DOHH2 (cell line): ENCODE measurements at regions not wholly inside any gene's neighbourhood (a gene's known extent, or its start where the extent isn't known, plus 50 kb on each side); places are given as distances from the start of the nearest gene placed in this dataset.

Experiments
- H3F3A ChIP-seq: fragments of 200-600 bp; sonication (generic), shearing (Covaris generic); 2 replicates; pipeline ENCODE4 v1.6.0; 2016; ENCODE audit warnings: antibody characterized with exemption, mild to moderate bottlenecking; ENCODE audit not compliant: control insufficient read depth, insufficient read depth
- H3K27ac ChIP-seq: fragments of 200-600 bp; sonication (generic); 2 replicates; pipeline ENCODE4 v1.5.1; 2014; ENCODE audit warnings: low read depth, mild to moderate bottlenecking, low read length, moderate library complexity
- H3K27me3 ChIP-seq: fragments of 200-600 bp; sonication (generic); 2 replicates; pipeline ENCODE4 v1.6.1; 2014; ENCODE audit warnings: mild to moderate bottlenecking, low read length, mixed read lengths; ENCODE audit not compliant: control insufficient read depth
- H3K36me3 ChIP-seq: fragments of 200-600 bp; sonication (generic); 2 replicates; pipeline ENCODE4 v1.6.1; 2014; ENCODE audit warnings: mild to moderate bottlenecking, low read length, moderate library complexity, mixed read lengths; ENCODE audit not compliant: control insufficient read depth
- H3K4me1 ChIP-seq: fragments of 200-600 bp; sonication (generic); 2 replicates; pipeline ENCODE4 v1.6.1; 2014; ENCODE audit warnings: mild to moderate bottlenecking, low read length, mixed read lengths; ENCODE audit not compliant: control insufficient read depth
- H3K4me2 ChIP-seq: fragments of 200-600 bp; sonication (generic); 2 replicates; pipeline ENCODE4 v1.6.0; 2014; ENCODE audit warnings: mild to moderate bottlenecking, low read length, moderate library complexity
- H3K4me3 ChIP-seq: fragments of 200-600 bp; sonication (generic); 2 replicates; pipeline ENCODE4 v1.5.1; 2014; ENCODE audit warnings: mild to moderate bottlenecking, low read length, mixed read lengths
- H3K79me2 ChIP-seq: fragments of 200-600 bp; sonication (generic); 2 replicates; pipeline ENCODE4 v1.6.1; 2014; ENCODE audit warnings: mild to moderate bottlenecking, low read length, mixed read lengths; ENCODE audit not compliant: control insufficient read depth
- H3K9me2 ChIP-seq: fragments of 200-600 bp; sonication (generic); replicated peaks from 2 replicates; pipeline ENCODE4 v1.6.1; 2014; ENCODE audit warnings: mild to moderate bottlenecking, low read length, mixed read lengths; ENCODE audit not compliant: control insufficient read depth
- H3K9me3 ChIP-seq: fragments of 200-600 bp; sonication (generic); 2 replicates; pipeline ENCODE4 v1.6.1; 2014; ENCODE audit warnings: antibody characterized with exemption, low read length, mixed read lengths; ENCODE audit not compliant: control insufficient read depth, insufficient read depth
- H4K20me1 ChIP-seq: fragments of 200-600 bp; sonication (generic); 2 replicates; pipeline ENCODE4 v1.6.0; 2014; ENCODE audit warnings: low read depth, mild to moderate bottlenecking, antibody characterized with exemption, low read length, moderate library complexity; ENCODE audit not compliant: control insufficient read depth, insufficient read depth
- EZH2phosphoT487 ChIP-seq: fragments of 200-600 bp; sonication (generic); IDR thresholded peaks from 2 replicates; pipeline ENCODE4 v1.6.1; 2017; ENCODE audit warnings: borderline replicate concordance, mild to moderate bottlenecking, antibody characterized with exemption, low read length, moderate library complexity, mixed read lengths
- TF ChIP-seq, protein P1 (sequence below): fragments of 200-600 bp; sonication (generic); IDR thresholded peaks from one replicate; pipeline ENCODE4 v1.5.1; 2014; ENCODE audit warnings: antibody characterized with exemption, mild to moderate bottlenecking, low read depth, low read length; ENCODE audit not compliant: poor library complexity, severe bottlenecking

DNA sequence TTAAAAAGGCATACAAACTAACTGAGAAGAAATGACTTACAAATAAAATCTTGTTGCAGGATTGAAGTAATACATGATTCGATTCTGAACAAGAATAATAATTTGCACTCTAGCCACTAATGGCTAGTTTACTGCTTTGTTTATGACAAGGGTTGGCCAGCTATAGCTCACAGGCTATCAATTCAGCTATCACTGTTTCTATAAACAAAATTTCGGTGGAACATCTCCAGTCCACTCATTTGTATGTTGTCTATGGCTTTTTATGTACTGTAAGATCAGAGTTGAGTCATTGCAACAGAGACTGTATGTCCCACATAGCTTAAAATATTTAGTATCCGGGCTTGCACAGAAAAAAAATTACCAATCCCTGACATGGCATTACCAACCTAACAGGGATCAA lies 543.7 kb upstream of the CNTNAP5 start:
- Histone ChIP-seq H3K27me3 (no peaks in the 10 kb centered on the region), H3K27ac (no peak overlapping the region), H4K20me1 (no peaks in the 10 kb centered on the region), H3K9me2 (no peaks in the 10 kb centered on the region), H3K36me3 (no peaks in the 10 kb centered on the region), H3K4me2 (no peak overlapping the region), H3F3A (no peaks in the 10 kb centered on the region), H3K4me3 (no peak overlapping the region), H3K9me3 (no peaks in the 10 kb centered on the region), H3K4me1 (no peaks in the 10 kb centered on the region), H3K79me2 (no peaks in the 10 kb centered on the region)
- TF ChIP-seq, protein P1, sequence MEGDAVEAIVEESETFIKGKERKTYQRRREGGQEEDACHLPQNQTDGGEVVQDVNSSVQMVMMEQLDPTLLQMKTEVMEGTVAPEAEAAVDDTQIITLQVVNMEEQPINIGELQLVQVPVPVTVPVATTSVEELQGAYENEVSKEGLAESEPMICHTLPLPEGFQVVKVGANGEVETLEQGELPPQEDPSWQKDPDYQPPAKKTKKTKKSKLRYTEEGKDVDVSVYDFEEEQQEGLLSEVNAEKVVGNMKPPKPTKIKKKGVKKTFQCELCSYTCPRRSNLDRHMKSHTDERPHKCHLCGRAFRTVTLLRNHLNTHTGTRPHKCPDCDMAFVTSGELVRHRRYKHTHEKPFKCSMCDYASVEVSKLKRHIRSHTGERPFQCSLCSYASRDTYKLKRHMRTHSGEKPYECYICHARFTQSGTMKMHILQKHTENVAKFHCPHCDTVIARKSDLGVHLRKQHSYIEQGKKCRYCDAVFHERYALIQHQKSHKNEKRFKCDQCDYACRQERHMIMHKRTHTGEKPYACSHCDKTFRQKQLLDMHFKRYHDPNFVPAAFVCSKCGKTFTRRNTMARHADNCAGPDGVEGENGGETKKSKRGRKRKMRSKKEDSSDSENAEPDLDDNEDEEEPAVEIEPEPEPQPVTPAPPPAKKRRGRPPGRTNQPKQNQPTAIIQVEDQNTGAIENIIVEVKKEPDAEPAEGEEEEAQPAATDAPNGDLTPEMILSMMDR, result no peak
- TF ChIP-seq EZH2phosphoT487, result no peak

DNA sequence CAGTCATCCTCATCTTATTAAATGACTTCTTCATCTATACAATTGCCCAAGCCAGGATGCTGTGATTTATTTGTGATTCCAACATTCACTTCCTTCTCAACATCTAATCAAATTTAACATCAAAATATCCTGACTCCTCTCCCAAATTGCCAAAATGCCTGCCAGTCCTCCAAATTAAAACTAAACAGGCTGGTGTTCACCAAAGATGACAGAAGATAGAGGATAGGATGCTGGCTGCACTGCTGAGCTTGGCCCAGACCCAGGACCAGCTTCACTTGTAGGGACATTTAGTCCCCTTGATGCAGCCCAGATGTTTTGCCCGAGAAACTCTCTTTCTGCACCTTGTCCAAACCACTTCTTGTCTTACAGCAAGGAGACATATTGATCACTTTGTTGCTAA lies 540.0 kb upstream of the CNTNAP5 start:
- Histone ChIP-seq H3K79me2 (no peaks in the 10 kb centered on the region), H3K36me3 (no peaks in the 10 kb centered on the region), H3F3A (no peaks in the 10 kb centered on the region), H3K27me3 (no peaks in the 10 kb centered on the region), H3K9me2 (no peaks in the 10 kb centered on the region), H3K4me1 (no peaks in the 10 kb centered on the region), H3K27ac (no peak overlapping the region), H3K9me3 (no peaks in the 10 kb centered on the region), H3K4me2 (no peak overlapping the region), H4K20me1 (no peaks in the 10 kb centered on the region), H3K4me3 (no peak overlapping the region)
- no peak for TF ChIP-seq EZH2phosphoT487
- TF ChIP-seq, protein P1, result no peak

DNA sequence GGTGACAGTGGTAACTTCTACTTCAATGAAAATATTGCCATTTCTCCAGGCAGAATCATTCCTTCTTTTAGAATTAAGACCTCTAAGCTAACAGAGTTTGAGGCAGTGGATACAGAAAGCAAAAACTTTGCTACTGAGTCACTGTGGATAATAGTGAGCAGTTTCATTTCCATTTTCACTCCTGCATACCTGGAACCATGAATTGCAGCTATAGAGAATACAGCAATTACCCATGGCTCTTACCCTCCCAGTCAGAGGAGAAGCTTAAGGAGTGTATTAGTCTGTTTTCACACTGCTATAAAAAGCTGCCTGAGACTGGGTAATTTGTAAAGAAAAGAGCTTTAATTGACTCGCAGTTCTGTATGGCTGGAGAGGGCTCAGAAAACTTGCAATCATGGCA lies 531.4 kb upstream of the CNTNAP5 start:
- no peak for TF ChIP-seq EZH2phosphoT487
- TF ChIP-seq, protein P1, result no peak

DNA sequence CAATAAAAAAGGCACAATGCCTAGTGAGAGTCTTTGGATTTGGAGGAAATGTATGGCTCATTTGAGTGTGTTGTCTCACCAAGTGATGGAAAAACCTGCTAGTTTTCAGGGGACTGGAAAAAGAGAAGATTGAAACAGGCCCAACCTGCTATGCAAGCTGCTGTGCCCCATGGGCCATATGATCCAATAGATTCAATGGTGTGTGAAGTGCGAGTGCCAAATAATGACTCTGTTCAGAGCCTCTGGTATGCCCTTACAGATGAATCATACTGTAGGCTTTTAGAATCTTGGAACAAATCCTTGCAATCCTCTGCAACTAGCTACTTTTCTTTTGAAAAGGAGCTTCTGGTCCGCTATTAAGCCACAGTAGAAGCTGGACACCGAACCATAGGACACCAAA lies 529.8 kb upstream of the CNTNAP5 start:
- Histone ChIP-seq H3K9me3 (no peaks in the 10 kb centered on the region), H3F3A (no peaks in the 10 kb centered on the region), H3K27me3 (no peaks in the 10 kb centered on the region), H3K36me3 (no peaks in the 10 kb centered on the region), H3K79me2 (no peaks in the 10 kb centered on the region), H3K4me1 (no peaks in the 10 kb centered on the region), H4K20me1 (no peaks in the 10 kb centered on the region), H3K9me2 (no peaks in the 10 kb centered on the region), H3K27ac (no peak overlapping the region), H3K4me3 (no peak overlapping the region), H3K4me2 (no peak overlapping the region)
- TF ChIP-seq EZH2phosphoT487, result no peak
- TF ChIP-seq, protein P1, result no peak

More for the DNA sequence above, 531.4 kb upstream of the CNTNAP5 start:
- no peaks in the 10 kb centered on the region for H3K9me3 ChIP-seq
- H3K4me2 ChIP-seq, result no peak overlapping the region
- no peaks in the 10 kb centered on the region for H3K27me3 ChIP-seq
- H3K4me1 ChIP-seq, result no peaks in the 10 kb centered on the region
- no peak overlapping the region for H3K4me3 ChIP-seq
- no peaks in the 10 kb centered on the region for H3K79me2 ChIP-seq
- no peaks in the 10 kb centered on the region for H4K20me1 ChIP-seq
- H3K27ac ChIP-seq, result no peak overlapping the region
- no peaks in the 10 kb centered on the region for H3K9me2 ChIP-seq
- H3F3A ChIP-seq, result no peaks in the 10 kb centered on the region
- H3K36me3 ChIP-seq, result no peaks in the 10 kb centered on the region
